WERI-Rb-1 (cell line): ENCODE measurements at regions not wholly inside any gene's neighbourhood (a gene's known extent, or its start where the extent isn't known, plus 50 kb on each side); places are given as distances from the start of the nearest gene placed in this dataset.
"Not testable (repeated sequence)": the region's sequence is repeated elsewhere in the genome, so short reads cannot be mapped to it uniquely, and the experiment has no call there.

ENCODE experiments used
- DNase-seq: peaks from one replicate; pipeline ENCODE4 v3.0.0-alpha.2; 2020
- H3K27ac ChIP-seq: fragments of 250-450 bp; sonication (Bioruptor Pico); 2 replicates; pipeline ENCODE4 v1.5.1; 2020; ENCODE audit warnings: mild to moderate bottlenecking, moderate library complexity
- H3K27me3 ChIP-seq: fragments of 250-450 bp; sonication (Bioruptor Pico); 2 replicates; pipeline ENCODE4 v1.5.1; 2021; ENCODE audit warnings: mild to moderate bottlenecking, low read depth, moderate library complexity; ENCODE audit not compliant: insufficient read depth, severe bottlenecking
- H3K36me3 ChIP-seq: fragments of 250-450 bp; sonication (Bioruptor Pico); 2 replicates; pipeline ENCODE4 v1.5.1; 2020; ENCODE audit warnings: mild to moderate bottlenecking, moderate library complexity
- H3K4me3 ChIP-seq: 2 replicates; pipeline ENCODE4 v1.5.1; 2011; ENCODE audit warnings: low read depth, mild to moderate bottlenecking, control low read depth, low read length
- H3K9me3 ChIP-seq: fragments of 250-450 bp; sonication (Bioruptor Pico); 2 replicates; pipeline ENCODE4 v1.5.1; 2021; ENCODE audit warnings: mild to moderate bottlenecking, moderate library complexity; ENCODE audit not compliant: severe bottlenecking
- CTCF ChIP-seq: IDR thresholded peaks from 2 replicates; pipeline ENCODE4 v1.5.1; 2011; ENCODE audit warnings: low read depth, mild to moderate bottlenecking, control low read depth, inconsistent platforms, low read length

GRCh38 chr2:123659120-123659519 is 366.0 kb upstream of the CNTNAP5 start:
- Histone ChIP-seq H3K27me3 (no peaks in the 10 kb centered on the region), H3K36me3 (no peaks in the 10 kb centered on the region), H3K4me3 (no peak overlapping the region), H3K9me3 (no peaks in the 10 kb centered on the region), H3K27ac (no peak overlapping the region)
- TF ChIP-seq CTCF: no peak
- DNase-seq: no peak

GRCh38 chr2:123670286-123670685 is 354.8 kb upstream of the CNTNAP5 start:
- H3K4me3 ChIP-seq: no peak overlapping the region
- no peaks in the 10 kb centered on the region for H3K27me3 ChIP-seq
- H3K36me3 ChIP-seq: no peaks in the 10 kb centered on the region
- TF ChIP-seq CTCF: no peak
- H3K9me3 ChIP-seq: no peaks in the 10 kb centered on the region
- DNase-seq: no peak
- no peak overlapping the region for H3K27ac ChIP-seq

- not testable (repeated sequence) for DNase-seq, H3K9me3 ChIP-seq, H3K36me3 ChIP-seq, H3K4me3 ChIP-seq, H3K27ac ChIP-seq, H3K27me3 ChIP-seq
Measured at GRCh38 chr2:123683797-123684196, 341.3 kb upstream of the CNTNAP5 start.

- no peak overlapping the region for H3K27ac ChIP-seq
- no peaks in the 10 kb centered on the region for H3K27me3 ChIP-seq
- no peak for TF ChIP-seq CTCF
- no peaks in the 10 kb centered on the region for H3K36me3 ChIP-seq
- no peaks in the 10 kb centered on the region for H3K9me3 ChIP-seq
- no peak for DNase-seq
- no peak overlapping the region for H3K4me3 ChIP-seq
Measured at GRCh38 chr2:123687064-123687463, 338.0 kb upstream of the CNTNAP5 start.

- Histone ChIP-seq H3K27me3 (no peaks in the 10 kb centered on the region), H3K4me3 (0 out of 2 replicates have a peak overlapping the region, but pooled peaks have one; percentile 9), H3K27ac (no peak overlapping the region; the same call in 1 of the 2 replicates), H3K36me3 (no peaks in the 10 kb centered on the region), H3K9me3 (no peaks in the 10 kb centered on the region)
- no peak for TF ChIP-seq CTCF
- DNase-seq: peak; percentile 56
Measured at GRCh38 chr2:123688231-123688940, 336.7 kb upstream of the CNTNAP5 start.

- no peaks in the 10 kb centered on the region for H3K9me3 ChIP-seq
- no peaks in the 10 kb centered on the region for H3K27me3 ChIP-seq
- DNase-seq: no peak
- H3K27ac ChIP-seq: no peak overlapping the region
- no peaks in the 10 kb centered on the region for H3K36me3 ChIP-seq
- H3K4me3 ChIP-seq: no peak overlapping the region
- TF ChIP-seq CTCF: no peak
Measured at GRCh38 chr2:123692121-123692520, 333.0 kb upstream of the CNTNAP5 start.
